ENCODE measurements at regions not wholly inside any gene's neighbourhood (a gene's known extent, or its start where the extent isn't known, plus 50 kb on each side); places are given as distances from the start of the nearest gene placed in this dataset.

GRCh38 chr2:38446418-38446817 is 69.3 kb upstream of the ATL2 start:
- H3K9ac ChIP-seq (ENCODE audit: low read length), result no peak overlapping the region
- H3K27ac ChIP-seq (ENCODE audit: low read depth, low read length), result peak overlapping the region; percentile 67
- H3K27me3 ChIP-seq (ENCODE audit: control insufficient read depth in 1 of 2, insufficient read depth in 2 of 2, low read length in 2 of 2), result no peaks in the 10 kb centered on the region
- no peaks in the 10 kb centered on the region for H3K36me3 ChIP-seq (ENCODE audit: insufficient read depth, low read length)
- H3K9me3 ChIP-seq (ENCODE audit: low read length), result no peaks in the 10 kb centered on the region
- H3K4me1 ChIP-seq (ENCODE audit: insufficient read depth, low read length), result peaks cover 61% of the 10 kb centered on the region
- H3K4me3 ChIP-seq (ENCODE audit: low read depth in 1 of 2, low read length in 2 of 2), result no peak overlapping the region

- Histone ChIP-seq H3K4me3 (ENCODE audit: low read depth in 1 of 2, low read length in 2 of 2) (no peak overlapping the region), H3K27ac (ENCODE audit: low read depth, low read length) (no peak overlapping the region), H3K4me1 (ENCODE audit: insufficient read depth, low read length) (peaks cover 73% of the 10 kb centered on the region), H3K9me3 (ENCODE audit: low read length) (no peaks in the 10 kb centered on the region), H3K27me3 (ENCODE audit: control insufficient read depth in 1 of 2, insufficient read depth in 2 of 2, low read length in 2 of 2) (no peaks in the 10 kb centered on the region), H3K9ac (ENCODE audit: low read length) (no peak overlapping the region), H3K36me3 (ENCODE audit: insufficient read depth, low read length) (no peaks in the 10 kb centered on the region)
Measured at GRCh38 chr2:38444247-38444646, 67.2 kb upstream of the ATL2 start.

- Histone ChIP-seq H3K27ac (ENCODE audit: low read depth, low read length) (peak overlapping the region; percentile 85), H3K4me1 (ENCODE audit: insufficient read depth, low read length) (peaks cover 65% of the 10 kb centered on the region), H3K27me3 (ENCODE audit: control insufficient read depth in 1 of 2, insufficient read depth in 2 of 2, low read length in 2 of 2) (no peaks in the 10 kb centered on the region), H3K9ac (ENCODE audit: low read length) (no peak overlapping the region), H3K4me3 (ENCODE audit: low read depth in 1 of 2, low read length in 2 of 2) (peak overlapping the region in 1 of 2 donors; percentile 2), H3K36me3 (ENCODE audit: insufficient read depth, low read length) (no peaks in the 10 kb centered on the region), H3K9me3 (ENCODE audit: low read length) (no peaks in the 10 kb centered on the region)
Measured at GRCh38 chr2:38442643-38443541, 65.8 kb upstream of the ATL2 start.

- no peak overlapping the region for H3K9ac ChIP-seq (ENCODE audit: low read length)
- H3K27ac ChIP-seq (ENCODE audit: low read depth, low read length), result no peak overlapping the region
- no peak overlapping the region for H3K4me3 ChIP-seq (ENCODE audit: low read depth in 1 of 2, low read length in 2 of 2)
Measured at GRCh38 chr2:38441346-38441745, 64.3 kb upstream of the ATL2 start.

GRCh38 chr2:38440655-38441054 is 63.6 kb upstream of the ATL2 start:
- Histone ChIP-seq H3K4me1 (ENCODE audit: insufficient read depth, low read length) (peaks cover 51% of the 10 kb centered on the region), H3K27ac (ENCODE audit: low read depth, low read length) (peak overlapping the region; percentile 16), H3K36me3 (ENCODE audit: insufficient read depth, low read length) (no peaks in the 10 kb centered on the region)

More at GRCh38 chr2:38441346-38441745, 64.3 kb upstream of the ATL2 start:
- Histone ChIP-seq H3K9me3 (ENCODE audit: low read length) (no peaks in the 10 kb centered on the region), H3K36me3 (ENCODE audit: insufficient read depth, low read length) (no peaks in the 10 kb centered on the region), H3K27me3 (ENCODE audit: control insufficient read depth in 1 of 2, insufficient read depth in 2 of 2, low read length in 2 of 2) (no peaks in the 10 kb centered on the region), H3K4me1 (ENCODE audit: insufficient read depth, low read length) (peaks cover 54% of the 10 kb centered on the region)

GRCh38 chr2:38439863-38440262 is 62.8 kb upstream of the ATL2 start:
- Histone ChIP-seq H3K27ac (ENCODE audit: low read depth, low read length) (no peak overlapping the region), H3K36me3 (ENCODE audit: insufficient read depth, low read length) (no peaks in the 10 kb centered on the region)

More at GRCh38 chr2:38440655-38441054, 63.6 kb upstream of the ATL2 start:
- Histone ChIP-seq H3K27me3 (ENCODE audit: control insufficient read depth in 1 of 2, insufficient read depth in 2 of 2, low read length in 2 of 2) (no peaks in the 10 kb centered on the region), H3K4me3 (ENCODE audit: low read depth in 1 of 2, low read length in 2 of 2) (no peak overlapping the region), H3K9me3 (ENCODE audit: low read length) (no peaks in the 10 kb centered on the region), H3K9ac (ENCODE audit: low read length) (no peak overlapping the region)

GRCh38 chr2:38438883-38439612 is 62.0 kb upstream of the ATL2 start:
- Histone ChIP-seq H3K36me3 (ENCODE audit: insufficient read depth, low read length) (no peaks in the 10 kb centered on the region), H3K27ac (ENCODE audit: low read depth, low read length) (no peak overlapping the region), H3K4me1 (ENCODE audit: insufficient read depth, low read length) (peaks cover 45% of the 10 kb centered on the region), H3K27me3 (ENCODE audit: control insufficient read depth in 1 of 2, insufficient read depth in 2 of 2, low read length in 2 of 2) (no peaks in the 10 kb centered on the region), H3K4me3 (ENCODE audit: low read depth in 1 of 2, low read length in 2 of 2) (no peak overlapping the region), H3K9me3 (ENCODE audit: low read length) (no peaks in the 10 kb centered on the region), H3K9ac (ENCODE audit: low read length) (no peak overlapping the region)

More at GRCh38 chr2:38439863-38440262, 62.8 kb upstream of the ATL2 start:
- H3K4me1 ChIP-seq (ENCODE audit: insufficient read depth, low read length), result peaks cover 52% of the 10 kb centered on the region
- no peaks in the 10 kb centered on the region for H3K27me3 ChIP-seq (ENCODE audit: control insufficient read depth in 1 of 2, insufficient read depth in 2 of 2, low read length in 2 of 2)
- no peak overlapping the region for H3K4me3 ChIP-seq (ENCODE audit: low read depth in 1 of 2, low read length in 2 of 2)
- H3K9ac ChIP-seq (ENCODE audit: low read length), result no peak overlapping the region
- H3K9me3 ChIP-seq (ENCODE audit: low read length), result no peaks in the 10 kb centered on the region

GRCh38 chr2:38438133-38438882 is 61.2 kb upstream of the ATL2 start:
- H3K4me3 ChIP-seq (ENCODE audit: low read depth in 1 of 2, low read length in 2 of 2), result no peak overlapping the region
- H3K9me3 ChIP-seq (ENCODE audit: low read length), result no peaks in the 10 kb centered on the region
- peaks cover 41% of the 10 kb centered on the region for H3K4me1 ChIP-seq (ENCODE audit: insufficient read depth, low read length)
- no peaks in the 10 kb centered on the region for H3K27me3 ChIP-seq (ENCODE audit: control insufficient read depth in 1 of 2, insufficient read depth in 2 of 2, low read length in 2 of 2)
- no peak overlapping the region for H3K27ac ChIP-seq (ENCODE audit: low read depth, low read length)
- no peaks in the 10 kb centered on the region for H3K36me3 ChIP-seq (ENCODE audit: insufficient read depth, low read length)
- no peak overlapping the region for H3K9ac ChIP-seq (ENCODE audit: low read length)

- Histone ChIP-seq H3K27me3 (ENCODE audit: control insufficient read depth in 1 of 2, insufficient read depth in 2 of 2, low read length in 2 of 2) (no peaks in the 10 kb centered on the region), H3K36me3 (ENCODE audit: insufficient read depth, low read length) (no peaks in the 10 kb centered on the region), H3K9me3 (ENCODE audit: low read length) (no peaks in the 10 kb centered on the region), H3K4me3 (ENCODE audit: low read depth in 1 of 2, low read length in 2 of 2) (no peak overlapping the region), H3K9ac (ENCODE audit: low read length) (no peak overlapping the region), H3K4me1 (ENCODE audit: insufficient read depth, low read length) (peaks cover 32% of the 10 kb centered on the region), H3K27ac (ENCODE audit: low read depth, low read length) (no peak overlapping the region)
Measured at GRCh38 chr2:38436227-38436664, 59.2 kb upstream of the ATL2 start.

GRCh38 chr2:38435775-38436174 is 58.7 kb upstream of the ATL2 start:
- H3K27me3 ChIP-seq (ENCODE audit: control insufficient read depth in 1 of 2, insufficient read depth in 2 of 2, low read length in 2 of 2), result no peaks in the 10 kb centered on the region
- H3K36me3 ChIP-seq (ENCODE audit: insufficient read depth, low read length), result no peaks in the 10 kb centered on the region
- H3K4me3 ChIP-seq (ENCODE audit: low read depth in 1 of 2, low read length in 2 of 2), result no peak overlapping the region
- no peak overlapping the region for H3K9ac ChIP-seq (ENCODE audit: low read length)
- peaks cover 27% of the 10 kb centered on the region for H3K4me1 ChIP-seq (ENCODE audit: insufficient read depth, low read length)
- no peaks in the 10 kb centered on the region for H3K9me3 ChIP-seq (ENCODE audit: low read length)
- H3K27ac ChIP-seq (ENCODE audit: low read depth, low read length), result no peak overlapping the region

GRCh38 chr2:38434595-38434994 is 57.5 kb upstream of the ATL2 start:
- Histone ChIP-seq H3K27ac (ENCODE audit: low read depth, low read length) (no peak overlapping the region), H3K27me3 (ENCODE audit: control insufficient read depth in 1 of 2, insufficient read depth in 2 of 2, low read length in 2 of 2) (no peaks in the 10 kb centered on the region), H3K4me1 (ENCODE audit: insufficient read depth, low read length) (peaks cover 21% of the 10 kb centered on the region), H3K36me3 (ENCODE audit: insufficient read depth, low read length) (no peaks in the 10 kb centered on the region), H3K9me3 (ENCODE audit: low read length) (no peaks in the 10 kb centered on the region), H3K4me3 (ENCODE audit: low read depth in 1 of 2, low read length in 2 of 2) (no peak overlapping the region), H3K9ac (ENCODE audit: low read length) (no peak overlapping the region)
